Osteoblast (primary cell): ENCODE measurements at regions not wholly inside any gene's neighbourhood (a gene's known extent, or its start where the extent isn't known, plus 50 kb on each side); places are given as distances from the start of the nearest gene placed in this dataset.
A peak's percentile ranks its signal among the peaks of the same experiment; 100 is the strongest.

Source experiments
- DNase-seq: peaks from one replicate; pipeline ENCODE4 v3.0.0; 2011; ENCODE audit warnings: low spot score, mixed read lengths; ENCODE audit not compliant: insufficient read length; ENCODE audit errors: missing footprints
- H2AFZ ChIP-seq: 2 replicates; pipeline ENCODE4 v1.6.0; 2011; ENCODE audit warnings: mild to moderate bottlenecking, low read length
- H3K27ac ChIP-seq: 2 replicates; pipeline ENCODE4 v1.5.1; 2011; ENCODE audit warnings: mild to moderate bottlenecking, low read depth, low read length, moderate library complexity
- H3K27me3 ChIP-seq: 2 replicates; pipeline ENCODE4 v1.6.0; 2012; ENCODE audit warnings: mild to moderate bottlenecking, control low read depth, inconsistent platforms, low read length, moderate library complexity; ENCODE audit not compliant: insufficient read depth
- H3K36me3 ChIP-seq: 2 replicates; pipeline ENCODE4 v1.5.1; 2011; ENCODE audit warnings: mild to moderate bottlenecking, low read length, control low read depth, moderate library complexity; ENCODE audit not compliant: insufficient read depth
- H3K4me1 ChIP-seq: 2 replicates; pipeline ENCODE4 v1.5.1; 2011; ENCODE audit warnings: mild to moderate bottlenecking, low read length, control low read depth, moderate library complexity; ENCODE audit not compliant: insufficient read depth
- H3K4me2 ChIP-seq: 2 replicates; pipeline ENCODE4 v1.6.0; 2011; ENCODE audit warnings: mild to moderate bottlenecking, low read length; ENCODE audit not compliant: insufficient read depth
- H3K4me3 ChIP-seq: fragments of 200-600 bp; sonication (generic); 3 replicates; pipeline ENCODE4 v1.5.1; 2012; ENCODE audit warnings: mild to moderate bottlenecking, low read length, inconsistent platforms; ENCODE audit not compliant: insufficient read depth
- H3K79me2 ChIP-seq: 2 replicates; pipeline ENCODE4 v1.6.0; 2012; ENCODE audit warnings: mild to moderate bottlenecking, low read length, control low read depth, inconsistent platforms; ENCODE audit not compliant: insufficient read depth
- H3K9me3 ChIP-seq: 2 replicates; pipeline ENCODE4 v1.5.1; 2011; ENCODE audit warnings: low read depth, low read length, control low read depth
- H4K20me1 ChIP-seq: 2 replicates; pipeline ENCODE4 v1.6.0; 2012; ENCODE audit warnings: mild to moderate bottlenecking, low read length, control low read depth; ENCODE audit not compliant: insufficient read depth
- TF ChIP-seq, protein P1 (sequence below): IDR thresholded peaks from 2 replicates; pipeline ENCODE4 v1.5.1; 2011; ENCODE audit warnings: mild to moderate bottlenecking, low read depth, low read length, moderate library complexity; ENCODE audit errors: extremely low read depth

DNA sequence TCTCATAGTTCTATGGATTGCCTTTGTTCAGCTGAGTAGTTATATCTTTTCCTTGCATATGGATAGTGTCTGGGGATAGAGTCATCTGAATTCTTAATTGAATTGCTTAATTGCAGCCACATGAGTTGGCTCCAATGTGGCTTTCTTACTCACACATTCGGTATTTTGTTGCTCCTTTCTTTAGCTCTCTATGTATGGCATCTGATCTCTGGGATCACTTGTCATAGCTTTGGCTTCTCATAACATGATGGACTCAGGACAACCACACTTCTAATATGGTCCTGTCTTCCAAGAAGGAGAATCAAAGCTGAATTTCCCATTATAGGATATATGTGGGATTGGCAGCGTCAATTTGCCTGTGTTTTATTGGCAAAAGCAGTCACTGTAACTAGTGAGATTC lies 716.2 kb downstream of the NCAM2 start:
- Histone ChIP-seq H3K4me3 (no peak overlapping the region), H3K27me3 (no peaks in the 10 kb centered on the region), H2AFZ (no peak overlapping the region), H4K20me1 (no peaks in the 10 kb centered on the region), H3K9me3 (no peaks in the 10 kb centered on the region), H3K36me3 (no peaks in the 10 kb centered on the region), H3K4me2 (peak overlapping the region; percentile 28), H3K4me1 (peaks cover 25% of the 10 kb centered on the region), H3K27ac (peak overlapping the region; percentile 66), H3K79me2 (no peaks in the 10 kb centered on the region)
- DNase-seq, result no peak
- TF ChIP-seq, protein P1, sequence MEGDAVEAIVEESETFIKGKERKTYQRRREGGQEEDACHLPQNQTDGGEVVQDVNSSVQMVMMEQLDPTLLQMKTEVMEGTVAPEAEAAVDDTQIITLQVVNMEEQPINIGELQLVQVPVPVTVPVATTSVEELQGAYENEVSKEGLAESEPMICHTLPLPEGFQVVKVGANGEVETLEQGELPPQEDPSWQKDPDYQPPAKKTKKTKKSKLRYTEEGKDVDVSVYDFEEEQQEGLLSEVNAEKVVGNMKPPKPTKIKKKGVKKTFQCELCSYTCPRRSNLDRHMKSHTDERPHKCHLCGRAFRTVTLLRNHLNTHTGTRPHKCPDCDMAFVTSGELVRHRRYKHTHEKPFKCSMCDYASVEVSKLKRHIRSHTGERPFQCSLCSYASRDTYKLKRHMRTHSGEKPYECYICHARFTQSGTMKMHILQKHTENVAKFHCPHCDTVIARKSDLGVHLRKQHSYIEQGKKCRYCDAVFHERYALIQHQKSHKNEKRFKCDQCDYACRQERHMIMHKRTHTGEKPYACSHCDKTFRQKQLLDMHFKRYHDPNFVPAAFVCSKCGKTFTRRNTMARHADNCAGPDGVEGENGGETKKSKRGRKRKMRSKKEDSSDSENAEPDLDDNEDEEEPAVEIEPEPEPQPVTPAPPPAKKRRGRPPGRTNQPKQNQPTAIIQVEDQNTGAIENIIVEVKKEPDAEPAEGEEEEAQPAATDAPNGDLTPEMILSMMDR, result no peak

DNA sequence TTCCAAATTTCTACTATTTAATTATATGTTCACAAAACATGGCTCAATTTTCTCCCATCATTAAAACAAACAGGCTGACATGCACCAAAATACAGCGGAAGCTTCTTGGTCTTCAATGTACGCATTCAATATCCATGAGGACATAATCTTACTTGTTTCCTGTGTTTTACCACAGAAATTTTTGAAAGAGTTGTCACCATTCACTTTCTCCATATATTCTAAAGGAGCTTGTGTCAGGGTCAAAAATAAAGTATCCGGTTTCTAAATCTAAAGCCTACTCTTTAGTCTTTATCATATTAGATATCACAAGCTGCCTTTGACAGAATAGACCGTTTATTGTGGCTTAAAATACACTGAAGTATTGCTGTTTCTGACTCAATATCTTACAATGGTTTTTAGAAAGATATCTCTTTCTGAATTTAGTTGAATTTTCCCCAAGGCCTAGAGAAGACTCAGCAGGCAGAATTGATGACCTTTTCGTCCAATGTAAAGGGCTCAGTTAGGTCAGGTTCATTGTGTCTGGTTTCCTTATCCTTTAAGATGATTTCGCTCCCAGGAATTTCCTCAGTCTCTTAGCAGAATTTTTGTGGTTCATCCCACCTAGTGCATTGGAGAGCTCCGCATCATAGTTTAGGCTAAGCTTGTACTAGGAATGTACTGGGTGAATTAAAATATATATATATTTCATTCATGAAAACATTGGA lies 717.2 kb downstream of the NCAM2 start:
- DNase-seq, result no peak
- peak overlapping the region; percentile 5 for H3K4me2 ChIP-seq
- no peak overlapping the region for H2AFZ ChIP-seq
- no peaks in the 10 kb centered on the region for H3K79me2 ChIP-seq
- peaks cover 25% of the 10 kb centered on the region for H3K4me1 ChIP-seq
- no peak overlapping the region for H3K4me3 ChIP-seq
- no peaks in the 10 kb centered on the region for H4K20me1 ChIP-seq
- H3K36me3 ChIP-seq, result no peaks in the 10 kb centered on the region
- no peaks in the 10 kb centered on the region for H3K27me3 ChIP-seq
- H3K9me3 ChIP-seq, result no peaks in the 10 kb centered on the region
- peak overlapping the region; percentile 66 for H3K27ac ChIP-seq
- TF ChIP-seq, protein P1, result no peak

DNA sequence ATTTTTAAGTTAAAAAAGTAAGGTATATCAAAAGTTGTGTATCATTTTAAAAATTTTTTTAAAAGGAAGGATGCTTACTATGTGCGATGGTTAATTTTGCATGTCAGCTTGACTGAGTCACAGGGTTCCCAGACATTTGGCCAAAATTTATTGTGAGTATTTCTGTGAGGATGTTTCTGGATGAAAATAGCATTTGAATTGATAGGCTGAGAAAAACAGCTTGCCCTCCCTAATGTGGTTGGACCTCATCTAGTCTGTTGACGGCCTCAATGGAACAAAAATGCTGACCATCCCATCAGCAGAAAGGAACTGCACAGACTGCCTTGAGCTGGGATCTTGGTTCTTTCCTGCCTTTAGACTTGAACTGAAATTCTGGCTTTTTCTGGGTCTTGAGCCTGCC lies 724.5 kb downstream of the NCAM2 start:
- no peaks in the 10 kb centered on the region for H3K36me3 ChIP-seq
- H3K9me3 ChIP-seq, result no peaks in the 10 kb centered on the region
- no peak overlapping the region for H3K4me2 ChIP-seq
- no peak for DNase-seq
- H3K27ac ChIP-seq, result no peak overlapping the region
- H3K27me3 ChIP-seq, result no peaks in the 10 kb centered on the region
- no peaks in the 10 kb centered on the region for H4K20me1 ChIP-seq
- no peaks in the 10 kb centered on the region for H3K79me2 ChIP-seq
- no peaks in the 10 kb centered on the region for H3K4me1 ChIP-seq
- no peak overlapping the region for H2AFZ ChIP-seq
- no peak overlapping the region for H3K4me3 ChIP-seq
- TF ChIP-seq, protein P1, result no peak

DNA sequence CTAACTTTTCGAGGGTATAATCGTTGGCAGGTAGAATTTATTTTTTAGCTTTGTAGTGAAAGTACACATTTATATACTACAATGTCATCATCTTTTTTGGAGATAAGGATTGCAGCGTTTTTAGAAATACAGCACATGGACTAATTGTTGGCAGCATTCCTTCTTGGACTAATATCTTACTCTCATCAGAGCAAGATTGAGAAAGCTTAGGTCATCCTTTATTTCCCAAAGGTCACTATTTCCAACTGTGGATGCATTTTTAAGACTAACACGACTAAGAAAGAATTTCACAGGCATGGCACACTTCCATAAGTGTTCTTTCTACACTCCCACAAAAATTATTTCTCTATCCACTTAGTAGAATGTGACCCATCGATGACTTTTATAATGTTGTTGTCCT lies 732.3 kb downstream of the NCAM2 start:
- H3K27ac ChIP-seq, result no peak overlapping the region
- DNase-seq, result no peak
- TF ChIP-seq, protein P1, result no peak

More for the DNA sequence above, 732.3 kb downstream of the NCAM2 start:
- H3K4me2 ChIP-seq, result no peak overlapping the region
- H3K27me3 ChIP-seq, result no peaks in the 10 kb centered on the region
- no peak overlapping the region for H2AFZ ChIP-seq
- no peaks in the 10 kb centered on the region for H3K79me2 ChIP-seq
- H3K9me3 ChIP-seq, result no peaks in the 10 kb centered on the region
- H3K4me3 ChIP-seq, result no peak overlapping the region
- no peaks in the 10 kb centered on the region for H3K36me3 ChIP-seq
- H3K4me1 ChIP-seq, result no peaks in the 10 kb centered on the region
- H4K20me1 ChIP-seq, result no peaks in the 10 kb centered on the region
